Upper lobe of left lung (tissue), 6 donors: ENCODE measurements at regions not wholly inside any gene's neighbourhood (a gene's known extent, or its start where the extent isn't known, plus 50 kb on each side); places are given as distances from the start of the nearest gene placed in this dataset.

Experiments used
- ATAC-seq, 2 donors: fragments of 200-7000 bp; cut with Tn5 transposase; one replicate each; pipeline ENCODE4 v1.9.1; 2022; ENCODE audit warnings: mild to moderate bottlenecking in 2 of 2, moderate library complexity in 2 of 2; ENCODE audit not compliant: low FRiP score in 2 of 2
- DNase-seq, 2 donors: peaks; one replicate each; pipeline ENCODE4 v3.0.0-alpha.2; 2019 to 2020
- H3K27ac ChIP-seq, 4 donors: fragments of 200-600 bp; sonication (generic); one replicate each; pipeline ENCODE4 v1.5.1; 2016 to 2019
- H3K27me3 ChIP-seq, 4 donors: fragments of 200-600 bp; sonication (generic); one replicate each; pipeline ENCODE4 v1.5.1; 2017 to 2019
- H3K36me3 ChIP-seq, 4 donors: fragments of 200-600 bp; sonication (generic); one replicate each; pipeline ENCODE4 v1.5.1; 2016 to 2019
- H3K4me1 ChIP-seq, 4 donors: fragments of 200-600 bp; sonication (generic); one replicate each; pipeline ENCODE4 v1.5.1; 2018 to 2019
- H3K4me3 ChIP-seq, 4 donors: fragments of 200-600 bp; sonication (generic); one replicate each; pipeline ENCODE4 v1.5.1; 2017 to 2019; ENCODE audit warnings: mild to moderate bottlenecking in 2 of 4, moderate library complexity in 1 of 4
- H3K9me3 ChIP-seq, 4 donors: fragments of 200-600 bp; sonication (generic); one replicate each; pipeline ENCODE4 v1.5.1; 2018 to 2019
- EP300 ChIP-seq, 4 donors: sonication (generic); formaldehyde crosslinking; IDR thresholded peaks; one replicate each; pipeline ENCODE4 v1.5.1; 2017; ENCODE audit warnings: antibody characterized with exemption in 4 of 4, control low read depth in 2 of 4
- POLR2A ChIP-seq, 4 donors: fragments of 450-650 bp; IDR thresholded peaks; one replicate each; pipeline ENCODE4 v1.5.1; 2016 to 2017; ENCODE audit warnings: antibody characterized with exemption in 4 of 4, mild to moderate bottlenecking in 2 of 4
- POLR2AphosphoS5 ChIP-seq, 2 donors: sonication (generic); formaldehyde crosslinking; IDR thresholded peaks; one replicate each; pipeline ENCODE4 v1.5.1; 2017; ENCODE audit warnings: antibody characterized with exemption in 2 of 2
- WGBS, 2 donors: methylation state at CpG; one replicate each; pipeline ENCODE4 v1.1.5; 2017 to 2018; 5-methylcytosine and 5-hydroxymethylcytosine counted together
- TF ChIP-seq, protein P1 (sequence below), 6 experiments: fragments of 450-650 bp in 4 of 6; fragments of 200-600 bp in 2 of 6; sonication (generic) in 2 of 6; IDR thresholded peaks; one replicate each; pipeline ENCODE4 v1.5.1; 2016 to 2019; ENCODE audit warnings: antibody characterized with exemption in 6 of 6
- donor health status: DM: no; HTN: no; CAD: no; lungs with moderate emphysema.
- donor health status: DM: no; HTN: yes; CAD: no; lungs with severe emphysema.

DNA sequence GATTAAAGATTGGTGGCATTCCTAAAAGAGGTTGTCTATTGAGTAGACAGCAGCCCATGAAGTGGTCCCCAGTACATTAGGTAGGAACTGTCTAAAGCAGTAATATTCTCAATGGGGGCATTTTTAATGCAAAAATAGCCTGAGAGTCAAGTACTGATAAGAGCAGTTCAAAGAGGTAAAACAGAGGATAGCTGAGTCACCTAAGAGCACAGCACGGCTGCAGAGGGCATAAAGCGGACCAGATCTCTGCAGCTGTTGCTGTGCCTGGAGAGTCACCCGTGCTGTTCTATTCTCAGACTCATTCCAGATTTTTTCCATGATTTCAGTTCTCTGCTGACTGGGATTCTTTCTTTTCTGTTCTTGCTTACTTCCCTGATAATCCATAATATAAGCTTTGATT, 313.2 kb downstream of the OLFM3 start:
- no peaks in the 10 kb centered on the region for H3K27me3 ChIP-seq
- 57 to 70% methylated on average over 3 of the region's 3 CpGs for WGBS, 2 donors
- no peak overlapping the region for H3K4me3 ChIP-seq
- H3K9me3 ChIP-seq: no peaks in the 10 kb centered on the region
- no peak for ATAC-seq
- no peak overlapping the region for H3K27ac ChIP-seq
- no peaks in the 10 kb centered on the region for H3K36me3 ChIP-seq
- TF ChIP-seq, protein P1, sequence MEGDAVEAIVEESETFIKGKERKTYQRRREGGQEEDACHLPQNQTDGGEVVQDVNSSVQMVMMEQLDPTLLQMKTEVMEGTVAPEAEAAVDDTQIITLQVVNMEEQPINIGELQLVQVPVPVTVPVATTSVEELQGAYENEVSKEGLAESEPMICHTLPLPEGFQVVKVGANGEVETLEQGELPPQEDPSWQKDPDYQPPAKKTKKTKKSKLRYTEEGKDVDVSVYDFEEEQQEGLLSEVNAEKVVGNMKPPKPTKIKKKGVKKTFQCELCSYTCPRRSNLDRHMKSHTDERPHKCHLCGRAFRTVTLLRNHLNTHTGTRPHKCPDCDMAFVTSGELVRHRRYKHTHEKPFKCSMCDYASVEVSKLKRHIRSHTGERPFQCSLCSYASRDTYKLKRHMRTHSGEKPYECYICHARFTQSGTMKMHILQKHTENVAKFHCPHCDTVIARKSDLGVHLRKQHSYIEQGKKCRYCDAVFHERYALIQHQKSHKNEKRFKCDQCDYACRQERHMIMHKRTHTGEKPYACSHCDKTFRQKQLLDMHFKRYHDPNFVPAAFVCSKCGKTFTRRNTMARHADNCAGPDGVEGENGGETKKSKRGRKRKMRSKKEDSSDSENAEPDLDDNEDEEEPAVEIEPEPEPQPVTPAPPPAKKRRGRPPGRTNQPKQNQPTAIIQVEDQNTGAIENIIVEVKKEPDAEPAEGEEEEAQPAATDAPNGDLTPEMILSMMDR (IDR thresholded peaks at IDR 0.05): no peak
- TF ChIP-seq EP300 (IDR thresholded peaks at IDR 0.05): no peak
- TF ChIP-seq POLR2AphosphoS5 (IDR thresholded peaks at IDR 0.05): no peak
- TF ChIP-seq POLR2A (IDR thresholded peaks at IDR 0.05): no peak
- DNase-seq: no peak
- H3K4me1 ChIP-seq: no peaks in the 10 kb centered on the region

DNA sequence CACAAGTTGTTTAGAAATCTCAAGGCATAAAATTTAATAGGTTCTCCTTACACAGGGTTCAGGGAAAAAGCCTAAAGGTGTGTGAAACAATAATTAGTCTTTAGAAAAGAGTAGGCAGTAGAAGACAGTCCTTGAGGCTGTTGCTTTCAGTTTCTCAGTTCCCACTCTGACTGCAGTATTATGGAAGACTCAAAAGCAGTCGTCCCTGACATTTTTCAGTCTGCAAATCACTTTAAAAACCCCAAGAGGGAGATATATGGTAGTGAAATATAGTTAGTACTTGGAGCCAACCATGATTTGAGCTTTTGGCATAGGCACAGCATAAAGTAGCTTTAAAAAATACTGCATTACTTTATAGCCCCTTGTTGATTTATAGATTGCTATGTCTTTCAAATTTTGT, 299.7 kb downstream of the OLFM3 start:
- Histone ChIP-seq H3K36me3 (no peaks in the 10 kb centered on the region), H3K27ac (no peak overlapping the region), H3K4me3 (no peak overlapping the region), H3K9me3 (no peaks in the 10 kb centered on the region), H3K4me1 (no peaks in the 10 kb centered on the region), H3K27me3 (no peaks in the 10 kb centered on the region)
- 0 to 16% methylated on average over 1 of the region's 1 CpG for WGBS, 2 donors
- no peak for DNase-seq
- ATAC-seq: no peak
- TF ChIP-seq POLR2AphosphoS5 (IDR thresholded peaks at IDR 0.05) (no peak), POLR2A (IDR thresholded peaks at IDR 0.05) (no peak), EP300 (IDR thresholded peaks at IDR 0.05) (no peak)
- TF ChIP-seq, protein P1 (IDR thresholded peaks at IDR 0.05): no peak

GRCh38 chr1:101698681-101699080, 298.0 kb downstream of the OLFM3 start:
- ATAC-seq: no peak
- H3K27me3 ChIP-seq: no peaks in the 10 kb centered on the region
- no peak overlapping the region for H3K27ac ChIP-seq
- no peaks in the 10 kb centered on the region for H3K9me3 ChIP-seq
- no peak for TF ChIP-seq POLR2AphosphoS5 (IDR thresholded peaks at IDR 0.05)
- TF ChIP-seq, protein P1 (IDR thresholded peaks at IDR 0.05): no peak
- TF ChIP-seq EP300 (IDR thresholded peaks at IDR 0.05): no peak
- TF ChIP-seq POLR2A (IDR thresholded peaks at IDR 0.05): no peak
- no peaks in the 10 kb centered on the region for H3K36me3 ChIP-seq
- 79 to 81% methylated on average over 1 of the region's 1 CpG for WGBS, 2 donors
- no peak for DNase-seq
- H3K4me3 ChIP-seq: no peak overlapping the region
- H3K4me1 ChIP-seq: no peaks in the 10 kb centered on the region

- ATAC-seq: no peak
- no peak for TF ChIP-seq POLR2AphosphoS5 (IDR thresholded peaks at IDR 0.05)
- TF ChIP-seq EP300 (IDR thresholded peaks at IDR 0.05): no peak
- TF ChIP-seq POLR2A (IDR thresholded peaks at IDR 0.05): no peak
- TF ChIP-seq, protein P1 (IDR thresholded peaks at IDR 0.05): no peak
Observed at GRCh38 chr1:101704895-101705294, 291.8 kb downstream of the OLFM3 start.

DNA sequence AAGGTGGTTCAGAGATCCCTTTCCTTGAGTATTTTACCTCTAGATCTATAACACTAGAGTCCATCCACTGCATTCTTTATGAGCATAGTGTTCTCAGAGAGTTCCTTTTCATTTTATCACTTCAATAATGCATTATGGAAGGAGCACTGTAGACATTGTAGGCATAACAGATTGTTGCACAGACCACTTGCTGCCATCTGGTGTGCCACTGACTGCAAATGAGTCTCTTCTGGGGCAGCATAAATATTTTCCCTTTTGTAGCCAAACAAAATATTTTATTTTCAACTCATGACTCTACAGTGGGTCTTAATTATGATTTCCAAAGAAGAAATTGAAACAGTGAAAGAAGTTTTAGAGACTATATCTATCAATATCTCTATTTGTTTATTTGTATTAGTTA, 290.4 kb downstream of the OLFM3 start:
- ATAC-seq (no peak), DNase-seq (no peak)
- H3K36me3 ChIP-seq: no peaks in the 10 kb centered on the region
- no peaks in the 10 kb centered on the region for H3K27me3 ChIP-seq
- H3K27ac ChIP-seq: no peak overlapping the region
- H3K9me3 ChIP-seq: no peaks in the 10 kb centered on the region
- TF ChIP-seq POLR2A (IDR thresholded peaks at IDR 0.05) (no peak), EP300 (IDR thresholded peaks at IDR 0.05) (no peak), POLR2AphosphoS5 (IDR thresholded peaks at IDR 0.05) (no peak)
- TF ChIP-seq, protein P1 (IDR thresholded peaks at IDR 0.05): no peak
- H3K4me3 ChIP-seq: no peak overlapping the region
- no peaks in the 10 kb centered on the region for H3K4me1 ChIP-seq

More at GRCh38 chr1:101704895-101705294, 291.8 kb downstream of the OLFM3 start:
- Histone ChIP-seq H3K9me3 (no peaks in the 10 kb centered on the region), H3K27me3 (no peaks in the 10 kb centered on the region), H3K4me3 (no peak overlapping the region), H3K4me1 (no peaks in the 10 kb centered on the region), H3K36me3 (no peaks in the 10 kb centered on the region), H3K27ac (no peak overlapping the region)
- no peak for DNase-seq
